SK-N-SH (cell line): ENCODE measurements at regions not wholly inside any gene's neighbourhood (a gene's known extent, or its start where the extent isn't known, plus 50 kb on each side); places are given as distances from the start of the nearest gene placed in this dataset.

Source experiments
- CTCF ChIA-PET: fragments of 300-600, 350-600 bp; formaldehyde crosslinking; extraction: SDS; loops from one replicate; lab custom pipeline; 2021; lab: Yijun Ruan, JAX
- POLR2A ChIA-PET: fragments of 350-600 bp; sonication (Branson Sonifier 250); formaldehyde crosslinking; extraction: SDS; loops from one replicate; lab custom pipeline; 2020; ENCODE audit warnings: antibody characterized with exemption, inconsistent platforms; lab: Yijun Ruan, JAX
- DNase-seq: peaks from one replicate; pipeline ENCODE4 v3.0.0; 2012
- H2AFZ ChIP-seq: fragments of 200-600 bp; sonication (generic); 2 replicates; pipeline ENCODE4 v1.8.1; 2016; ENCODE audit warnings: antibody characterized with exemption, mild to moderate bottlenecking, low read depth
- H3F3A ChIP-seq: fragments of 200-600 bp; sonication (generic); replicated peaks from 2 replicates; pipeline ENCODE3; 2016; ENCODE audit warnings: antibody characterized with exemption, mild to moderate bottlenecking; ENCODE audit not compliant: insufficient read depth
- H3K27ac ChIP-seq, 2 experiments: fragments of 200-500 bp in 1 of 2; fragments of 200-600 bp in 1 of 2; sonication (Bioruptor generic) in 1 of 2; sonication (generic), shearing (Covaris generic) in 1 of 2; 2 replicates each; pipeline versions ENCODE4 v1.5.1 to v1.6.1; 2014 to 2016; ENCODE audit warnings: low read depth in 2 of 2, inconsistent platforms in 1 of 2, low read length in 1 of 2, mild to moderate bottlenecking in 1 of 2, mixed read lengths in 1 of 2
- H3K27me3 ChIP-seq: fragments of 200-600 bp; sonication (generic), shearing (Covaris generic); 2 replicates; pipeline ENCODE4 v1.6.1; 2016; ENCODE audit warnings: mixed run types; ENCODE audit not compliant: insufficient read depth
- H3K36me3 ChIP-seq, 2 experiments: fragments of 200-500 bp in 1 of 2; fragments of 200-600 bp in 1 of 2; sonication (Bioruptor generic) in 1 of 2; sonication (generic) in 1 of 2; replicated peaks in 1 of 2; 2 replicates each; pipeline versions ENCODE3 to v1.5.1; 2014 to 2016; ENCODE audit warnings: low read length in 1 of 2, mild to moderate bottlenecking in 1 of 2; ENCODE audit not compliant: insufficient read depth in 2 of 2, control insufficient read depth in 1 of 2
- H3K4me1 ChIP-seq, 2 experiments: fragments of 200-500 bp in 1 of 2; fragments of 200-600 bp in 1 of 2; sonication (Bioruptor generic) in 1 of 2; sonication (generic), shearing (Covaris generic) in 1 of 2; 2 replicates each; pipeline versions ENCODE4 v1.5.1 to v1.6.1; 2014 to 2016; ENCODE audit warnings: low read depth in 1 of 2, low read length in 1 of 2, mixed run types in 1 of 2; ENCODE audit not compliant: insufficient read depth in 2 of 2, control insufficient read depth in 1 of 2
- H3K4me2 ChIP-seq: fragments of 200-600 bp; sonication (generic), shearing (Covaris generic); 2 replicates; pipeline ENCODE4 v1.6.1; 2017; ENCODE audit warnings: mixed run types
- H3K4me3 ChIP-seq, 2 experiments: fragments of 200-500 bp in 1 of 2; fragments of 200-600 bp in 1 of 2; sonication (Bioruptor generic) in 1 of 2; sonication (generic), shearing (Covaris generic) in 1 of 2; 2 replicates each; pipeline versions ENCODE4 v1.5.1 to v1.8.1; 2014 to 2016; ENCODE audit warnings: low read depth in 2 of 2, inconsistent platforms in 1 of 2, low read length in 1 of 2, mild to moderate bottlenecking in 1 of 2, mixed read lengths in 1 of 2, moderate library complexity in 1 of 2
- H3K79me2 ChIP-seq: fragments of 200-600 bp; sonication (generic); 2 replicates; pipeline ENCODE4 v1.8.1; 2017; ENCODE audit warnings: mild to moderate bottlenecking; ENCODE audit not compliant: insufficient read depth
- H3K9ac ChIP-seq: fragments of 200-600 bp; sonication (generic); 2 replicates; pipeline ENCODE4 v1.6.1; 2017; ENCODE audit warnings: mixed run types
- H3K9me2 ChIP-seq: fragments of 200-600 bp; sonication (generic); 2 replicates; pipeline ENCODE4 v1.6.1; 2017; ENCODE audit warnings: mixed run types
- H3K9me3 ChIP-seq: fragments of 200-600 bp; sonication (generic); 2 replicates; pipeline ENCODE4 v1.6.1; 2017; ENCODE audit warnings: mixed run types, mild to moderate bottlenecking, moderate library complexity
- H4K20me1 ChIP-seq: fragments of 200-600 bp; sonication (generic); 2 replicates; pipeline ENCODE4 v1.6.1; 2017; ENCODE audit warnings: mild to moderate bottlenecking, mixed run types; ENCODE audit not compliant: insufficient read depth
- CHD2 ChIP-seq: fragments of 150-350 bp; IDR thresholded peaks from 2 replicates; pipeline ENCODE4 v1.6.1; 2018; ENCODE audit warnings: low read length; ENCODE audit not compliant: partially characterized antibody
- ELF1 ChIP-seq: IDR thresholded peaks from 2 replicates; pipeline ENCODE4 v1.4.0; 2012
- EZH2phosphoT487 ChIP-seq: fragments of 200-600 bp; sonication (generic); IDR thresholded peaks from 2 replicates; pipeline ENCODE4 v1.6.1; 2017; ENCODE audit warnings: low read depth, mixed run types, mild to moderate bottlenecking, antibody characterized with exemption, moderate library complexity, borderline replicate concordance
- FOXM1 ChIP-seq: IDR thresholded peaks from 2 replicates; pipeline ENCODE4 v1.4.0; 2012; ENCODE audit warnings: low read depth, mild to moderate bottlenecking
- JUND ChIP-seq: IDR thresholded peaks from 2 replicates; pipeline ENCODE4 v1.4.0; 2012
- MXI1 ChIP-seq: IDR thresholded peaks from 2 replicates; pipeline ENCODE4 v1.6.1; 2012; ENCODE audit warnings: mild to moderate bottlenecking, low read depth, low read length, improper control_type of control experiment
- NFIC ChIP-seq: IDR thresholded peaks from 2 replicates; pipeline ENCODE4 v1.4.0; 2012; ENCODE audit warnings: borderline replicate concordance
- NRF1 ChIP-seq: IDR thresholded peaks from 2 replicates; pipeline ENCODE4 v1.6.1; 2012; ENCODE audit warnings: low read depth, mild to moderate bottlenecking, low read length
- RCOR1 ChIP-seq: fragments of 150-350 bp; IDR thresholded peaks from 2 replicates; pipeline ENCODE4 v1.6.1; 2017; ENCODE audit warnings: antibody characterized with exemption, low read length
- RFX5 ChIP-seq: IDR thresholded peaks from 2 replicates; pipeline ENCODE4 v1.6.1; 2012; ENCODE audit warnings: mild to moderate bottlenecking, improper control_type of control experiment, low read length
- RXRA ChIP-seq: IDR thresholded peaks from 2 replicates; pipeline ENCODE4 v1.4.0; 2012; ENCODE audit warnings: low read depth, mild to moderate bottlenecking, borderline replicate concordance
- SMC3 ChIP-seq: IDR thresholded peaks from 2 replicates; pipeline ENCODE4 v1.6.1; 2012; ENCODE audit warnings: low read depth, low read length, improper control_type of control experiment
- TEAD4 ChIP-seq: IDR thresholded peaks from 2 replicates; pipeline ENCODE4 v1.4.0; 2012; ENCODE audit warnings: mild to moderate bottlenecking, borderline replicate concordance; ENCODE audit not compliant: insufficient read depth
- WGBS: methylation state at CpG from one replicate; pipeline ENCODE4 v1.1.6; 2017; ENCODE audit warnings: low lambda C conversion rate; 5-methylcytosine and 5-hydroxymethylcytosine counted together
- TF ChIP-seq, protein P1 (sequence below): IDR thresholded peaks from 2 replicates; pipeline ENCODE4 v1.4.0; 2012; ENCODE audit warnings: low read depth, borderline replicate concordance
- TF ChIP-seq, protein P2 (sequence below): fragments of 200-600 bp; sonication (generic); IDR thresholded peaks from 2 replicates; pipeline ENCODE4 v1.6.1; 2017; ENCODE audit warnings: antibody characterized with exemption, mild to moderate bottlenecking, moderate library complexity

GRCh38 chr6:33944686-33945411, 141.0 kb upstream of the MLN start:
- WGBS, result 75% methylated on average over 19 of the region's 22 CpGs
- ChIA-PET POLR2A (no interaction called here), CTCF (interaction anchor here (3.9 kb wide), 1 partner anchor 13 kb away, joined by 18 read pairs; no protein-coding TSS in a partner anchor)
- no peaks in the 10 kb centered on the region for H4K20me1 ChIP-seq
- no peaks in the 10 kb centered on the region for H3F3A ChIP-seq
- H3K36me3 ChIP-seq, result no peaks in the 10 kb centered on the region
- TF ChIP-seq CHD2 (no peak), NFIC (no peak), ELF1 (no peak), RFX5 (no peak), RXRA (no peak), FOXM1 (no peak), TEAD4 (no peak), RCOR1 (no peak)
- no peak overlapping the region for H2AFZ ChIP-seq
- H3K79me2 ChIP-seq, result no peaks in the 10 kb centered on the region
- no peak overlapping the region for H3K9ac ChIP-seq
- no peak overlapping the region for H3K4me3 ChIP-seq
- H3K4me1 ChIP-seq, result no peaks in the 10 kb centered on the region; a peak in 1 of 4 replicates
- H3K27ac ChIP-seq, result no peak overlapping the region
- H3K9me3 ChIP-seq, result no peaks in the 10 kb centered on the region
- H3K27me3 ChIP-seq, result peaks cover 35% of the 10 kb centered on the region; the same call in 1 of the 2 replicates
- no peak overlapping the region for H3K4me2 ChIP-seq
- no peaks in the 10 kb centered on the region for H3K9me2 ChIP-seq
- no peak for DNase-seq

DNA sequence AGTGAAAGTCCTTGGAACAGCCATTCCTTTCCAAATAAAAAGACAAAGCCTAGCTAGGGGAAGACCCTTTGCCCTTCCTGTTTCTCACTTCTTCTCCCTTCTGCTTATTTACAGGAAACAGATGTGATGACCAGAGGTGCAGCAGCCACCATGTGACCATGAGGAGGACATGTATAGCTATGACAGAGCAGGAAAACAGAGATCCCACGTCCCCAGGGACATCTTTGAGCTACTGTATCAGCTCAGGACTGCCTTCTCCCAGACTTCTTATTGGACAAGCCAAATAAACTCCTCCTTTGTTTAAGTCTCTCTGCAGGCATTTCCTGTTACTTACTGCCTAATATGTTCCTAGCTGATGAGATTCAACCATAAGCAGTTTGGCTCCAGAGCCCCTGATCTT, 133.1 kb upstream of the MLN start:
- WGBS, result 17% methylated on average over 1 of the region's 1 CpG
- POLR2A ChIA-PET, result no interaction called here
- H3K36me3 ChIP-seq, result no peaks in the 10 kb centered on the region
- H2AFZ ChIP-seq, result no peak overlapping the region
- no peak overlapping the region for H3K9ac ChIP-seq
- H3K79me2 ChIP-seq, result no peaks in the 10 kb centered on the region
- no peak overlapping the region for H3K4me2 ChIP-seq
- peaks cover 27% of the 10 kb centered on the region; the same call in 1 of the 2 replicates for H3K27me3 ChIP-seq
- H3K4me3 ChIP-seq, result no peak overlapping the region
- H3K9me3 ChIP-seq, result no peaks in the 10 kb centered on the region
- no peaks in the 10 kb centered on the region for H3K9me2 ChIP-seq
- DNase-seq, result no peak
- no peaks in the 10 kb centered on the region for H4K20me1 ChIP-seq
- TF ChIP-seq RXRA (no peak), SMC3 (no peak), NRF1 (no peak), JUND (no peak), MXI1 (no peak), NFIC (no peak), CHD2 (no peak), EZH2phosphoT487 (no peak), FOXM1 (no peak)
- TF ChIP-seq, protein P1, sequence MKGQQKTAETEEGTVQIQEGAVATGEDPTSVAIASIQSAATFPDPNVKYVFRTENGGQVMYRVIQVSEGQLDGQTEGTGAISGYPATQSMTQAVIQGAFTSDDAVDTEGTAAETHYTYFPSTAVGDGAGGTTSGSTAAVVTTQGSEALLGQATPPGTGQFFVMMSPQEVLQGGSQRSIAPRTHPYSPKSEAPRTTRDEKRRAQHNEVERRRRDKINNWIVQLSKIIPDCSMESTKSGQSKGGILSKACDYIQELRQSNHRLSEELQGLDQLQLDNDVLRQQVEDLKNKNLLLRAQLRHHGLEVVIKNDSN, result no peak
- TF ChIP-seq, protein P2, sequence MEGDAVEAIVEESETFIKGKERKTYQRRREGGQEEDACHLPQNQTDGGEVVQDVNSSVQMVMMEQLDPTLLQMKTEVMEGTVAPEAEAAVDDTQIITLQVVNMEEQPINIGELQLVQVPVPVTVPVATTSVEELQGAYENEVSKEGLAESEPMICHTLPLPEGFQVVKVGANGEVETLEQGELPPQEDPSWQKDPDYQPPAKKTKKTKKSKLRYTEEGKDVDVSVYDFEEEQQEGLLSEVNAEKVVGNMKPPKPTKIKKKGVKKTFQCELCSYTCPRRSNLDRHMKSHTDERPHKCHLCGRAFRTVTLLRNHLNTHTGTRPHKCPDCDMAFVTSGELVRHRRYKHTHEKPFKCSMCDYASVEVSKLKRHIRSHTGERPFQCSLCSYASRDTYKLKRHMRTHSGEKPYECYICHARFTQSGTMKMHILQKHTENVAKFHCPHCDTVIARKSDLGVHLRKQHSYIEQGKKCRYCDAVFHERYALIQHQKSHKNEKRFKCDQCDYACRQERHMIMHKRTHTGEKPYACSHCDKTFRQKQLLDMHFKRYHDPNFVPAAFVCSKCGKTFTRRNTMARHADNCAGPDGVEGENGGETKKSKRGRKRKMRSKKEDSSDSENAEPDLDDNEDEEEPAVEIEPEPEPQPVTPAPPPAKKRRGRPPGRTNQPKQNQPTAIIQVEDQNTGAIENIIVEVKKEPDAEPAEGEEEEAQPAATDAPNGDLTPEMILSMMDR, result no peak
- TF ChIP-seq, all 33 proteins: peak for 0
- H3F3A ChIP-seq, result no peaks in the 10 kb centered on the region
- CTCF ChIA-PET, result interaction anchor here (0.8 kb wide), 1 partner anchor 148 kb away, joined by 3 read pairs; the partner anchor contains the start of gene LEMD2
- H3K27ac ChIP-seq, result no peak overlapping the region
- H3K4me1 ChIP-seq, result no peaks in the 10 kb centered on the region; a peak in 1 of 4 replicates
